H1 (cell line): ENCODE measurements at regions not wholly inside any gene's neighbourhood (a gene's known extent, or its start where the extent isn't known, plus 50 kb on each side); places are given as distances from the start of the nearest gene placed in this dataset.

ENCODE experiments used
- CTCF ChIA-PET: fragments of 300-600 bp; sonication (Branson Sonifier 250); formaldehyde crosslinking; loops from one replicate; lab custom pipeline; 2021; ENCODE audit not compliant: partially characterized antibody; lab: Charles Lee
- POLR2A ChIA-PET: fragments of 300-600 bp; sonication (Branson Sonifier 250); formaldehyde crosslinking; loops from one replicate; lab custom pipeline; 2021; ENCODE audit warnings: inconsistent platforms; ENCODE audit not compliant: partially characterized antibody; lab: Charles Lee
- DNase-seq, 2 experiments: peaks; one replicate each; pipeline versions ENCODE4 v3.0.0 to v3.0.0-alpha.2; 2010 to 2022; ENCODE audit warnings: low spot score in 2 of 2, low read depth in 1 of 2, mixed read lengths in 1 of 2
- FAIRE-seq: peaks from 2 replicates; lab custom pipeline; 2011; peaks lifted over from hg19 to GRCh38; lab: Jason Lieb, UNC
- H2AFZ ChIP-seq: 2 replicates; pipeline ENCODE4 v1.8.1; 2012; ENCODE audit warnings: low read length, inconsistent platforms
- H2AK5ac ChIP-seq: 2 replicates; pipeline ENCODE4 v1.6.1; 2013; ENCODE audit warnings: low read depth, low read length
- H2BK120ac ChIP-seq: replicated peaks from 2 replicates; pipeline ENCODE3; 2013; ENCODE audit warnings: low read depth, low read length, inconsistent platforms
- H2BK12ac ChIP-seq: 2 replicates; pipeline ENCODE4 v1.6.1; 2013; ENCODE audit warnings: low read depth, low read length
- H2BK15ac ChIP-seq: 2 replicates; pipeline ENCODE4 v1.6.1; 2013; ENCODE audit warnings: low read length
- H2BK20ac ChIP-seq: 2 replicates; pipeline ENCODE4 v1.6.1; 2013; ENCODE audit warnings: low read length
- H2BK5ac ChIP-seq: 2 replicates; pipeline ENCODE4 v1.6.1; 2013; ENCODE audit warnings: low read depth, low read length
- H3K14ac ChIP-seq: 2 replicates; pipeline ENCODE4 v1.6.1; 2013; ENCODE audit warnings: inconsistent platforms; ENCODE audit not compliant: insufficient read length
- H3K18ac ChIP-seq: 2 replicates; pipeline ENCODE4 v1.6.1; 2013; ENCODE audit warnings: low read length; ENCODE audit errors: extremely low read depth
- H3K23ac ChIP-seq: 2 replicates; pipeline ENCODE4 v1.6.1; 2013; ENCODE audit warnings: inconsistent platforms; ENCODE audit not compliant: insufficient read length
- H3K23me2 ChIP-seq: 2 replicates; pipeline ENCODE4 v1.6.1; 2013; ENCODE audit warnings: low read depth, low read length
- H3K27ac ChIP-seq: 2 replicates; pipeline ENCODE4 v1.6.1; 2011; ENCODE audit warnings: low read depth, low read length, inconsistent platforms
- H3K27me3 ChIP-seq, 4 experiments: replicated peaks in 1 of 4; 1 replicate in 1 of 4; 2 replicates in 3 of 4; pipeline versions ENCODE4 v1.6.1 to v1.8.1; 2011 to 2013; ENCODE audit warnings: low read length in 3 of 4, mild to moderate bottlenecking in 3 of 4, inconsistent platforms in 2 of 4, mixed read lengths in 2 of 4, moderate library complexity in 1 of 4; ENCODE audit not compliant: control insufficient read depth in 3 of 4, insufficient read depth in 3 of 4; ENCODE audit errors: extremely low read depth in 1 of 4
- H3K36me3 ChIP-seq, 4 experiments: 2 replicates each; pipeline versions ENCODE4 v1.6.1 to v1.8.1; 2011 to 2013; ENCODE audit warnings: mild to moderate bottlenecking in 4 of 4, low read length in 3 of 4, moderate library complexity in 2 of 4, control low read depth in 1 of 4, inconsistent platforms in 1 of 4; ENCODE audit not compliant: insufficient read depth in 4 of 4, control insufficient read depth in 2 of 4
- H3K4ac ChIP-seq: replicated peaks from 2 replicates; pipeline ENCODE3; 2013; ENCODE audit warnings: low read length, low read depth, mixed read lengths, inconsistent platforms; ENCODE audit not compliant: insufficient read length
- H3K4me1 ChIP-seq, 4 experiments: replicated peaks in 1 of 4; 1 replicate in 1 of 4; 2 replicates in 3 of 4; pipeline versions ENCODE4 v1.6.1 to v1.8.1; 2011 to 2013; ENCODE audit warnings: low read length in 3 of 4, inconsistent platforms in 2 of 4, mixed read lengths in 1 of 4; ENCODE audit not compliant: insufficient read depth in 4 of 4, control insufficient read depth in 3 of 4
- H3K4me2 ChIP-seq, 2 experiments: 2 replicates each; pipeline versions ENCODE4 v1.6.1 to v1.8.1; 2011 to 2013; ENCODE audit warnings: low read depth in 2 of 2, low read length in 2 of 2, control low read depth in 1 of 2, inconsistent platforms in 1 of 2, mild to moderate bottlenecking in 1 of 2; ENCODE audit not compliant: insufficient read depth in 1 of 2
- H3K4me3 ChIP-seq, 4 experiments: fragments of 200-600, 300-600 bp in 1 of 4; sonication (generic), shearing (Covaris generic), sonication (Bioruptor Twin) in 1 of 4; 2 replicates each; pipeline versions ENCODE4 v1.5.1 to v1.8.1; 2011 to 2016; ENCODE audit warnings: low read length in 4 of 4, low read depth in 3 of 4, control low read depth in 2 of 4, inconsistent platforms in 2 of 4, mild to moderate bottlenecking in 2 of 4, mixed read lengths in 1 of 4, moderate library complexity in 1 of 4; ENCODE audit not compliant: insufficient read depth in 2 of 4; ENCODE audit errors: extremely low read depth in 1 of 4
- H3K56ac ChIP-seq: replicated peaks from 2 replicates; pipeline ENCODE3; 2013; ENCODE audit warnings: low read depth, mild to moderate bottlenecking, mixed read lengths, low read length, inconsistent platforms; ENCODE audit not compliant: insufficient read length
- H3K79me1 ChIP-seq: 2 replicates; pipeline ENCODE4 v1.6.1; 2013; ENCODE audit warnings: low read depth, low read length, control low read depth
- H3K79me2 ChIP-seq, 2 experiments: 2 replicates each; pipeline versions ENCODE4 v1.6.1 to v1.8.1; 2012 to 2013; ENCODE audit warnings: low read length in 2 of 2, mild to moderate bottlenecking in 2 of 2, inconsistent platforms in 1 of 2; ENCODE audit not compliant: insufficient read depth in 2 of 2, control insufficient read depth in 1 of 2
- H3K9ac ChIP-seq, 4 experiments: replicated peaks in 1 of 4; 1 replicate in 1 of 4; 2 replicates in 3 of 4; pipeline versions ENCODE4 v1.6.1 to v1.8.1; 2011 to 2013; ENCODE audit warnings: low read depth in 3 of 4, low read length in 3 of 4, control low read depth in 2 of 4, mild to moderate bottlenecking in 2 of 4, moderate library complexity in 2 of 4, inconsistent platforms in 1 of 4; ENCODE audit errors: extremely low read depth in 1 of 4
- H3K9me3 ChIP-seq, 2 experiments: 2 replicates each; pipeline versions ENCODE4 v1.6.1 to v1.8.1; 2012 to 2013; ENCODE audit warnings: mild to moderate bottlenecking in 2 of 2, moderate library complexity in 2 of 2, control low read depth in 1 of 2, inconsistent platforms in 1 of 2, low read depth in 1 of 2, low read length in 1 of 2, mixed read lengths in 1 of 2; ENCODE audit not compliant: insufficient read depth in 2 of 2
- H4K20me1 ChIP-seq, 2 experiments: replicated peaks in 1 of 2; 2 replicates each; pipeline versions ENCODE3 to v1.8.1; 2011 to 2013; ENCODE audit warnings: inconsistent platforms in 2 of 2, low read length in 2 of 2, mild to moderate bottlenecking in 1 of 2; ENCODE audit not compliant: insufficient read depth in 2 of 2, control insufficient read depth in 1 of 2
- H4K5ac ChIP-seq: 2 replicates; pipeline ENCODE4 v1.6.1; 2013; ENCODE audit warnings: low read length, low read depth, mixed read lengths, inconsistent platforms; ENCODE audit not compliant: insufficient read length
- H4K8ac ChIP-seq: 2 replicates; pipeline ENCODE4 v1.8.0; 2013; ENCODE audit warnings: mild to moderate bottlenecking, moderate library complexity, low read length, inconsistent platforms; ENCODE audit not compliant: insufficient read depth; ENCODE audit errors: extremely low read depth
- H4K91ac ChIP-seq: replicated peaks from 2 replicates; pipeline ENCODE3; 2013; ENCODE audit warnings: low read length, mixed read lengths, inconsistent platforms; ENCODE audit not compliant: insufficient read length
- TCF12 ChIP-seq: IDR thresholded peaks from 2 replicates; pipeline ENCODE4 v1.6.1; 2011; ENCODE audit warnings: low read depth, mild to moderate bottlenecking, low read length
- WGBS, 2 experiments: shearing (Covaris generic) in 1 of 2; methylation state at CpG; one replicate each; pipeline versions ENCODE4 v1.1.6 to v1.1.7; 2013 to 2015; ENCODE audit warnings: low lambda C conversion rate in 2 of 2, mixed read lengths in 2 of 2, inconsistent platforms in 1 of 2, low coverage in 1 of 2, missing lambda C conversion rate in 1 of 2; ENCODE audit not compliant: insufficient replicate concordance in 2 of 2, insufficient coverage in 1 of 2, insufficient read length in 1 of 2; ENCODE audit errors: extremely low coverage in 1 of 2, missing lambda C conversion rate in 1 of 2; 5-methylcytosine and 5-hydroxymethylcytosine counted together

DNA sequence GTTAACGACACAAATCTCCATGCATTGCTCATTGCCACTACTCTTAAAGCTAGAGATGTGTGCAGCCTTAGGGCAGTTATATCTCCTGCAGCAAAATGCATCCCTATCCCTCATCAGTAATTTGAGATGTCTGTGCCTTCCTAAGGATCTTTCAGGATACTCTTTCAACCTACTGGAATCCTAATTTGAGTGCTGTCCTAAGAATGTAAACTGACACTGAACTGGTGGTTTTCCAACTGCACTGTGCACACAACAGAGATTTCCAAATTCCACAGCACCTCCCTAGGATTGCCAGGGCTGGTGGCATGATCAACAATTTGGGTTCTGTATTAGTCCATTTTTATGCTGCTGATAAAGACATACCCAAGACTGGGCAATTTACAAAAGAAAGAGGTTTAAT, 193.9 kb downstream of the LTN1 start:
- Histone ChIP-seq H2BK120ac (no peak overlapping the region), H3K23me2 (no peaks in the 10 kb centered on the region), H3K27ac (no peak overlapping the region), H3K4me2 (no peak overlapping the region), H3K9ac (no peak overlapping the region), H2AFZ (no peak overlapping the region), H2AK5ac (no peak overlapping the region), H3K79me1 (no peaks in the 10 kb centered on the region), H2BK15ac (no peak overlapping the region), H2BK12ac (no peak overlapping the region), H3K79me2 (no peaks in the 10 kb centered on the region), H3K56ac (no peak overlapping the region), H3K23ac (no peak overlapping the region), H3K18ac (no peak overlapping the region), H4K20me1 (no peaks in the 10 kb centered on the region), H3K27me3 (no peaks in the 10 kb centered on the region), H4K5ac (no peak overlapping the region), H2BK5ac (no peak overlapping the region), H3K4me3 (no peak overlapping the region), H3K9me3 (no peaks in the 10 kb centered on the region), H3K14ac (no peak overlapping the region), H2BK20ac (no peak overlapping the region), H4K91ac (no peak overlapping the region), H3K4ac (no peak overlapping the region), H4K8ac (no peak overlapping the region), H3K4me1 (no peaks in the 10 kb centered on the region), H3K36me3 (no peaks in the 10 kb centered on the region)
- CTCF ChIA-PET, result interaction anchor here (0.9 kb wide), 1 partner anchor 17 kb away, joined by 3 read pairs; no protein-coding TSS in a partner anchor
- POLR2A ChIA-PET, result no interaction called here
- no peak for FAIRE-seq
- DNase-seq, result no peak
- WGBS, 2 experiments, result 100% methylated on average over 1 of the region's 1 CpG; no CpG with 5 or more reads in 1 of the 2 experiments
- TF ChIP-seq TCF12, result no peak
